Transverse colon (tissue), 4 donors: ENCODE measurements at regions not wholly inside any gene's neighbourhood (a gene's known extent, or its start where the extent isn't known, plus 50 kb on each side); places are given as distances from the start of the nearest gene placed in this dataset.

Experiments used
- DNase-seq: peaks from one replicate; pipeline ENCODE4 v3.0.0-alpha.2; 2019
- H3K27ac ChIP-seq, 4 donors: fragments of 200-600 bp; sonication (generic); 2 replicates each; pipeline ENCODE4 v1.5.1; 2016 to 2018; ENCODE audit warnings: inconsistent platforms in 4 of 4
- H3K27me3 ChIP-seq: fragments of 200-600 bp; sonication (generic); 2 replicates; pipeline ENCODE4 v1.5.1; 2017; ENCODE audit warnings: inconsistent platforms
- H3K36me3 ChIP-seq, 4 donors: fragments of 200-600 bp; sonication (generic); 2 replicates each; pipeline ENCODE4 v1.5.1; 2017 to 2019; ENCODE audit warnings: inconsistent platforms in 4 of 4
- H3K4me1 ChIP-seq, 4 donors: fragments of 200-600 bp; sonication (generic); 2 replicates each; pipeline ENCODE4 v1.5.1; 2017 to 2020; ENCODE audit warnings: inconsistent platforms in 4 of 4
- H3K4me3 ChIP-seq, 4 donors: fragments of 200-600 bp; sonication (generic); 1 replicate in 1 of 4; 2 replicates in 3 of 4; pipeline versions ENCODE4 v1.5.1 to v1.6.1; 2017 to 2019; ENCODE audit warnings: inconsistent platforms in 4 of 4
- H3K9me3 ChIP-seq, 2 donors: fragments of 200-600 bp; sonication (generic); 2 replicates each; pipeline ENCODE4 v1.5.1; 2017 to 2019; ENCODE audit warnings: inconsistent platforms in 2 of 2
- EP300 ChIP-seq: sonication (generic); formaldehyde crosslinking; IDR thresholded peaks from one replicate; pipeline ENCODE4 v1.6.1; 2017; ENCODE audit warnings: antibody characterized with exemption, low read depth
- POLR2A ChIP-seq: fragments of 450-650 bp; IDR thresholded peaks from one replicate; pipeline ENCODE4 v1.6.1; 2016; ENCODE audit warnings: antibody characterized with exemption, mild to moderate bottlenecking, moderate library complexity
- POLR2AphosphoS5 ChIP-seq, 3 donors: sonication (generic); formaldehyde crosslinking; IDR thresholded peaks; one replicate each; pipeline ENCODE4 v1.6.1; 2016; ENCODE audit warnings: antibody characterized with exemption in 3 of 3
- WGBS, 2 donors: methylation state at CpG; one replicate each; pipeline ENCODE4 v1.1.5; 2018; ENCODE audit warnings: low coverage in 1 of 2; 5-methylcytosine and 5-hydroxymethylcytosine counted together
- in situ Hi-C, 4 donors: fragments of 200-750 bp; cut with MboI; loops; one replicate each; pipeline versions ENCODE4 v1.15.0 to v1.15.1; 2017; ENCODE audit warnings: low sequenced_read_pairs in 3 of 4, low pct_ligation_motif_present in 1 of 4, low pct_unique_long_range_greater_than_20kb in 1 of 4
- intact Hi-C: fragments of 100-400 bp; cut with DNase I; formaldehyde crosslinking; loops from one replicate; pipeline ENCODE4 v1.15.1; 2023; ENCODE audit warnings: low total_unique reads
- TF ChIP-seq, protein P1 (sequence below), 5 experiments: fragments of 200-600 bp in 3 of 5; fragments of 450-650 bp in 2 of 5; sonication (generic) in 3 of 5; IDR thresholded peaks; 1 replicate in 2 of 5; 2 replicates in 3 of 5; pipeline ENCODE4 v1.5.1; 2016 to 2017; ENCODE audit warnings: antibody characterized with exemption in 5 of 5, inconsistent platforms in 3 of 5, mild to moderate bottlenecking in 2 of 5, moderate library complexity in 1 of 5

DNA sequence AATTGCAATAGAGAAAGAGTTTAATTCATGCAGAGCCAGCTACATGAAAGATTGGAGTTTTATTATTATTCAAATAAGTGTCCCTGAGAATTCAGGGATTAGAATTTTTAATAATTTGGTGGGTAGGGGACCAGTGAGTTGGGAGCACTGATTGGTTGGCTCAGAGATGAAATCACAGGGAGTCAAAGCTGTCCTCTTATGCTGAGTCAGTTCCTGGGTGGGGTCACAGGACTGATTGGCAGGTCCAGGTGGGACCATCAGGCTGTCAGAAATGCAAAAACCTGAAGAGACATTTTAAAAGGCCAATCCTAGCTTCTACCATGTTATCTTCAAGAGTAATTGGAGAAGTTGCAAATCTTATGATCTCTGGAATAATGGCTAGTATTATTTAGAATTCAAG is 56.0 kb upstream of the KAT6B start:
- no peak overlapping the region for H3K27ac ChIP-seq
- H3K4me3 ChIP-seq: no peak overlapping the region
- H3K27me3 ChIP-seq: no peaks in the 10 kb centered on the region
- no peaks in the 10 kb centered on the region for H3K4me1 ChIP-seq
- TF ChIP-seq POLR2A (no peak), EP300 (no peak), POLR2AphosphoS5 (IDR thresholded peaks at IDR 0.05) (no peak)
- TF ChIP-seq, protein P1, sequence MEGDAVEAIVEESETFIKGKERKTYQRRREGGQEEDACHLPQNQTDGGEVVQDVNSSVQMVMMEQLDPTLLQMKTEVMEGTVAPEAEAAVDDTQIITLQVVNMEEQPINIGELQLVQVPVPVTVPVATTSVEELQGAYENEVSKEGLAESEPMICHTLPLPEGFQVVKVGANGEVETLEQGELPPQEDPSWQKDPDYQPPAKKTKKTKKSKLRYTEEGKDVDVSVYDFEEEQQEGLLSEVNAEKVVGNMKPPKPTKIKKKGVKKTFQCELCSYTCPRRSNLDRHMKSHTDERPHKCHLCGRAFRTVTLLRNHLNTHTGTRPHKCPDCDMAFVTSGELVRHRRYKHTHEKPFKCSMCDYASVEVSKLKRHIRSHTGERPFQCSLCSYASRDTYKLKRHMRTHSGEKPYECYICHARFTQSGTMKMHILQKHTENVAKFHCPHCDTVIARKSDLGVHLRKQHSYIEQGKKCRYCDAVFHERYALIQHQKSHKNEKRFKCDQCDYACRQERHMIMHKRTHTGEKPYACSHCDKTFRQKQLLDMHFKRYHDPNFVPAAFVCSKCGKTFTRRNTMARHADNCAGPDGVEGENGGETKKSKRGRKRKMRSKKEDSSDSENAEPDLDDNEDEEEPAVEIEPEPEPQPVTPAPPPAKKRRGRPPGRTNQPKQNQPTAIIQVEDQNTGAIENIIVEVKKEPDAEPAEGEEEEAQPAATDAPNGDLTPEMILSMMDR (IDR thresholded peaks at IDR 0.05): no peak
- H3K9me3 ChIP-seq: no peaks in the 10 kb centered on the region
- in situ Hi-C loops: no loop called here
- DNase-seq: no peak
- H3K36me3 ChIP-seq: no peaks in the 10 kb centered on the region
- intact Hi-C loops: no loop called here

DNA sequence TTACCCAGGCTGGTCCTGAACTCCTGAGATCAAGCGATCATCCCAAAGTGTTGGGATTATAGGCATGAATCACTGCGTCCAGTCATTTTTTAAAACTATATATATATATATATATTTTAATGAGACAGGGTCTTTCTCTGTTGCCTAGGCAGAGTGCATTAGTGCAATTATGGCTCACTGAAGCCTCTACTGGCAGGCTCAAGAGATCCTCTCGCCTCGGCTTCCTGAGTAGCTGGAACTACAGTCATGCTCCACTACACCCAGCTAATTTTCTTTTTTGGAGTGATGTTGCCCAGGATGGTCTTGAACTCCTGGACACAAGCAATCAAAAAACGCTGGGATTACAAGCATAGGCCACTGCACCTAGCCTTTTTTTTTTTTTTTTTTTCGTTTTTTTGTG is 55.3 kb upstream of the KAT6B start:
- Histone ChIP-seq H3K27me3 (no peaks in the 10 kb centered on the region), H3K4me3 (no peak overlapping the region), H3K9me3 (no peaks in the 10 kb centered on the region), H3K4me1 (no peaks in the 10 kb centered on the region), H3K36me3 (no peaks in the 10 kb centered on the region), H3K27ac (no peak overlapping the region)
- TF ChIP-seq EP300: no peak
- TF ChIP-seq, protein P1 (IDR thresholded peaks at IDR 0.05): no peak
- TF ChIP-seq POLR2AphosphoS5 (IDR thresholded peaks at IDR 0.05): no peak
- TF ChIP-seq POLR2A: no peak
- intact Hi-C loops: no loop called here
- no peak for DNase-seq
- in situ Hi-C loops: no loop called here
- WGBS, 2 donors: 74% methylated on average over 6 of the region's 6 CpGs; no CpG with 5 or more reads in 1 of the 2 donors

DNA sequence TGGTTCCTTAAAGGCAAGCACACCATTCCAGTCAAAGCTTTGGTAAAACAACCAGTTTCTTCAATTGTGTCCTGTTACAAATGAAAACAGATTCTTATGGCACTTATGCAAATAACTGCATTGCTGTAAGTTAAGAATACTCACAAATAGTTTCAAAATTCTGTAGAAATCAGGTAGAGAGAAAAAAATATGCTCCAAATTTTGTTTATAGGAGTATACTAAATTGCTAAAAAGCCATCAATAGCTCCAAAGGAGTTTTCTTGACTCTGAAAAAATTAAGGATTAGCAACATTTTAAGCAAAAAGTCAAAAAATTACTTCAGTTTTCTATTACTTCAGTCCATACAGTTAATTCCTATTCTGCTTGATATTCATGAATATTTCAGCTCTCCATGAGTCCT is 51.3 kb upstream of the KAT6B start:
- Histone ChIP-seq H3K36me3 (no peaks in the 10 kb centered on the region), H3K27me3 (no peaks in the 10 kb centered on the region), H3K27ac (no peak overlapping the region), H3K9me3 (no peaks in the 10 kb centered on the region), H3K4me1 (no peaks in the 10 kb centered on the region), H3K4me3 (no peak overlapping the region)
- no peak for DNase-seq
- in situ Hi-C loops: no loop called here
- intact Hi-C loops: no loop called here
- TF ChIP-seq, protein P1 (IDR thresholded peaks at IDR 0.05): no peak
- no peak for TF ChIP-seq POLR2AphosphoS5 (IDR thresholded peaks at IDR 0.05)
- TF ChIP-seq POLR2A: no peak
- TF ChIP-seq EP300: no peak
